ENCODE measurements at regions not wholly inside any gene's neighbourhood (a gene's known extent, or its start where the extent isn't known, plus 50 kb on each side); places are given as distances from the start of the nearest gene placed in this dataset.

- H3K27me3 Mint-ChIP-seq, result peaks cover 6% of the 10 kb centered on the region
- peaks cover 3% of the 10 kb centered on the region for H3K36me3 Mint-ChIP-seq
- H3K27ac Mint-ChIP-seq, result no peak overlapping the region
Measured at GRCh38 chr13:29713839-29714238, 118.4 kb upstream of the SLC7A1 start.

GRCh38 chr13:29711776-29712175 lies 116.3 kb upstream of the SLC7A1 start:
- H3K4me3 Mint-ChIP-seq, result no peak overlapping the region

More at GRCh38 chr13:29713839-29714238, 118.4 kb upstream of the SLC7A1 start:
- Mint-ChIP-seq H3K4me3 (no peak overlapping the region), H3K4me1 (no peaks in the 10 kb centered on the region), H3K9me3 (peaks cover 0 to 9% (median 0%) of the 10 kb centered on the region in 3 donors)

GRCh38 chr13:29710511-29710910 lies 115.0 kb upstream of the SLC7A1 start:
- H3K4me3 Mint-ChIP-seq, result no peak overlapping the region
- H3K36me3 Mint-ChIP-seq, result peaks cover 3% of the 10 kb centered on the region
- peaks cover 3% of the 10 kb centered on the region for H3K27me3 Mint-ChIP-seq
- no peak overlapping the region for H3K27ac Mint-ChIP-seq
- H3K4me1 Mint-ChIP-seq, result no peaks in the 10 kb centered on the region
- peaks cover 0 to 9% (median 0%) of the 10 kb centered on the region in 3 donors for H3K9me3 Mint-ChIP-seq

More at GRCh38 chr13:29711776-29712175, 116.3 kb upstream of the SLC7A1 start:
- H3K27me3 Mint-ChIP-seq, result peaks cover 3% of the 10 kb centered on the region
- no peaks in the 10 kb centered on the region for H3K4me1 Mint-ChIP-seq
- no peak overlapping the region for H3K27ac Mint-ChIP-seq
- peaks cover 3% of the 10 kb centered on the region for H3K36me3 Mint-ChIP-seq
- H3K9me3 Mint-ChIP-seq, result peaks cover 0 to 9% (median 0%) of the 10 kb centered on the region in 3 donors

GRCh38 chr13:29709407-29710069 lies 114.0 kb upstream of the SLC7A1 start:
- Mint-ChIP-seq H3K4me1 (no peaks in the 10 kb centered on the region), H3K36me3 (peaks cover 3% of the 10 kb centered on the region), H3K9me3 (peaks cover 0 to 7% (median 0%) of the 10 kb centered on the region in 3 donors), H3K27me3 (peaks cover 3% of the 10 kb centered on the region), H3K27ac (no peak overlapping the region), H3K4me3 (no peak overlapping the region)

GRCh38 chr13:29707876-29708543 lies 112.5 kb upstream of the SLC7A1 start:
- H3K4me1 Mint-ChIP-seq, result no peaks in the 10 kb centered on the region
- H3K27me3 Mint-ChIP-seq, result peaks cover 7% of the 10 kb centered on the region
- H3K27ac Mint-ChIP-seq, result no peak overlapping the region
- H3K36me3 Mint-ChIP-seq, result peaks cover 3% of the 10 kb centered on the region
- H3K4me3 Mint-ChIP-seq, result no peak overlapping the region
- H3K9me3 Mint-ChIP-seq, result peaks cover 0 to 4% (median 0%) of the 10 kb centered on the region in 3 donors

- Mint-ChIP-seq H3K27ac (no peak overlapping the region), H3K4me1 (no peaks in the 10 kb centered on the region), H3K27me3 (peaks cover 4% of the 10 kb centered on the region), H3K9me3 (peaks cover 0 to 2% (median 0%) of the 10 kb centered on the region in 3 donors), H3K4me3 (no peak overlapping the region), H3K36me3 (peaks cover 3% of the 10 kb centered on the region)
Measured at GRCh38 chr13:29706923-29707322, 111.4 kb upstream of the SLC7A1 start.

GRCh38 chr13:29704648-29705047 lies 109.2 kb upstream of the SLC7A1 start:
- H3K36me3 Mint-ChIP-seq, result no peaks in the 10 kb centered on the region
- no peak overlapping the region for H3K4me3 Mint-ChIP-seq
- no peaks in the 10 kb centered on the region for H3K4me1 Mint-ChIP-seq
- no peak overlapping the region for H3K27ac Mint-ChIP-seq
- H3K9me3 Mint-ChIP-seq, result no peaks in the 10 kb centered on the region
- H3K27me3 Mint-ChIP-seq, result peaks cover 4% of the 10 kb centered on the region

GRCh38 chr13:29703421-29703820 lies 107.9 kb upstream of the SLC7A1 start:
- H3K36me3 Mint-ChIP-seq, result no peaks in the 10 kb centered on the region
- H3K27me3 Mint-ChIP-seq, result peaks cover 7% of the 10 kb centered on the region
- H3K27ac Mint-ChIP-seq, result no peak overlapping the region
- H3K9me3 Mint-ChIP-seq, result no peaks in the 10 kb centered on the region
- H3K4me1 Mint-ChIP-seq, result no peaks in the 10 kb centered on the region
- H3K4me3 Mint-ChIP-seq, result no peak overlapping the region

- no peaks in the 10 kb centered on the region for H3K36me3 Mint-ChIP-seq
- no peak overlapping the region for H3K27ac Mint-ChIP-seq
- H3K4me1 Mint-ChIP-seq, result no peaks in the 10 kb centered on the region
- H3K27me3 Mint-ChIP-seq, result peaks cover 7% of the 10 kb centered on the region
- H3K4me3 Mint-ChIP-seq, result no peak overlapping the region
- no peaks in the 10 kb centered on the region for H3K9me3 Mint-ChIP-seq
Measured at GRCh38 chr13:29702912-29703351, 107.4 kb upstream of the SLC7A1 start.

GRCh38 chr13:29698106-29698505 lies 102.6 kb upstream of the SLC7A1 start:
- no peak overlapping the region for H3K27ac Mint-ChIP-seq
- no peaks in the 10 kb centered on the region for H3K4me1 Mint-ChIP-seq
- H3K36me3 Mint-ChIP-seq, result no peaks in the 10 kb centered on the region
- no peak overlapping the region for H3K4me3 Mint-ChIP-seq
- H3K27me3 Mint-ChIP-seq, result peaks cover 13% of the 10 kb centered on the region
- peaks cover 0 to 5% (median 2%) of the 10 kb centered on the region in 3 donors for H3K9me3 Mint-ChIP-seq

GRCh38 chr13:29696606-29697005 lies 101.1 kb upstream of the SLC7A1 start:
- Mint-ChIP-seq H3K27me3 (peaks cover 13% of the 10 kb centered on the region), H3K36me3 (no peaks in the 10 kb centered on the region), H3K4me1 (no peaks in the 10 kb centered on the region), H3K9me3 (peaks cover 0 to 5% (median 2%) of the 10 kb centered on the region in 3 donors), H3K27ac (no peak overlapping the region), H3K4me3 (no peak overlapping the region)

GRCh38 chr13:29693275-29693945 lies 97.9 kb upstream of the SLC7A1 start:
- no peak overlapping the region for H3K27ac Mint-ChIP-seq
- peaks cover 0 to 1% (median 0%) of the 10 kb centered on the region in 3 donors for H3K4me1 Mint-ChIP-seq
- H3K36me3 Mint-ChIP-seq, result no peaks in the 10 kb centered on the region
- peaks cover 0 to 5% (median 2%) of the 10 kb centered on the region in 3 donors for H3K9me3 Mint-ChIP-seq
- peaks cover 18% of the 10 kb centered on the region for H3K27me3 Mint-ChIP-seq
- no peak overlapping the region for H3K4me3 Mint-ChIP-seq

GRCh38 chr13:29689548-29689947 lies 94.1 kb upstream of the SLC7A1 start:
- H3K36me3 Mint-ChIP-seq, result no peaks in the 10 kb centered on the region
- no peak overlapping the region for H3K27ac Mint-ChIP-seq
- H3K4me1 Mint-ChIP-seq, result peaks cover 0 to 1% (median 0%) of the 10 kb centered on the region in 3 donors
- no peak overlapping the region for H3K4me3 Mint-ChIP-seq
- H3K27me3 Mint-ChIP-seq, result peaks cover 8% of the 10 kb centered on the region
- peaks cover 0 to 2% (median 1%) of the 10 kb centered on the region in 3 donors for H3K9me3 Mint-ChIP-seq

GRCh38 chr13:29688193-29688592 lies 92.7 kb upstream of the SLC7A1 start:
- Mint-ChIP-seq H3K27me3 (peaks cover 15% of the 10 kb centered on the region), H3K36me3 (no peaks in the 10 kb centered on the region)

GRCh38 chr13:29684441-29684840 lies 89.0 kb upstream of the SLC7A1 start:
- Mint-ChIP-seq H3K36me3 (no peaks in the 10 kb centered on the region), H3K4me3 (no peak overlapping the region), H3K4me1 (no peaks in the 10 kb centered on the region), H3K27me3 (peaks cover 12% of the 10 kb centered on the region), H3K27ac (no peak overlapping the region), H3K9me3 (peaks cover 0 to 7% (median 2%) of the 10 kb centered on the region in 3 donors)

More at GRCh38 chr13:29688193-29688592, 92.7 kb upstream of the SLC7A1 start:
- Mint-ChIP-seq H3K9me3 (peaks cover 0 to 4% (median 2%) of the 10 kb centered on the region in 3 donors), H3K27ac (no peak overlapping the region), H3K4me3 (no peak overlapping the region), H3K4me1 (peaks cover 0 to 1% (median 0%) of the 10 kb centered on the region in 3 donors)
